ENCODE measurements at regions not wholly inside any gene's neighbourhood (a gene's known extent, or its start where the extent isn't known, plus 50 kb on each side); places are given as distances from the start of the nearest gene placed in this dataset.
"Not testable (repeated sequence)": the region's sequence is repeated elsewhere in the genome, so short reads cannot be mapped to it uniquely, and the experiment has no call there.

DNA sequence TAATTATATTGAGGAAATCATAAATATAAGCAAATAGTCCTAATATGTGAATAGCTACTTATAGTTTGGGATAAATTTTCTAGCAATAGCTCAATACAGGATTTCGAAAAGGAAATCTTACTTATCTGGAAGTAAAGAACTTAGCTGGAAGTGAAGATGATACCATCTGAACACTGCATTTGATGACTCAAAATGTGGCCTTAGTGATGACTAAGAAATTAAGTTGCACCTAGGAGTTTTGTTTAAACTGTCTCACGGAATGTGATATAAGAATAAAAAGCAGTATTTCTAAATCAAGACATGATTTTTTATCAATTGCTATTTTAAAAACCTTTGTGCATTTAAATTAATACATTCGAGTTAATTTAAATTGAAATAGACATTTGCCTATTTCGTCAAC lies 91.2 kb downstream of the EOMES start:
- no peak for DNase-seq (ENCODE audit: low read depth in 2 of 2)

DNA sequence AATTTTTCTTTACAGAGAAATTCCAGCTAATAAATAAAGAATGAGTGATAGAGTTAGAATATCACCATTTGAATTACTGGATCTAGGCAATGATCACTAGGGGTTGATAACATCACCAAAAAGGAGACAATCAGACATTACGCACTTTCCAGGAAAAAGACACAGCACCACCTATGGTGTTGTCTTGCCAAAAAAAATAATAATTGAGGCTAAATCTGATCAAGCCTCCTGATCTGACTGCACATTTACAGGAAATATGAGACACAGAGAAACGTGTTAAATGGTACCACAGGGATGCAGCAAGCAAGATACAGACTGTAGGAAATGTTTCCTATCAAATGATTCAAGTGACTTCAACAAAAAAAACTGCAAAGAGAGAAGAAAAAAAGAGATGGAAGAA lies 92.8 kb downstream of the EOMES start:
- no peak for DNase-seq (ENCODE audit: low read depth in 2 of 2)

DNA sequence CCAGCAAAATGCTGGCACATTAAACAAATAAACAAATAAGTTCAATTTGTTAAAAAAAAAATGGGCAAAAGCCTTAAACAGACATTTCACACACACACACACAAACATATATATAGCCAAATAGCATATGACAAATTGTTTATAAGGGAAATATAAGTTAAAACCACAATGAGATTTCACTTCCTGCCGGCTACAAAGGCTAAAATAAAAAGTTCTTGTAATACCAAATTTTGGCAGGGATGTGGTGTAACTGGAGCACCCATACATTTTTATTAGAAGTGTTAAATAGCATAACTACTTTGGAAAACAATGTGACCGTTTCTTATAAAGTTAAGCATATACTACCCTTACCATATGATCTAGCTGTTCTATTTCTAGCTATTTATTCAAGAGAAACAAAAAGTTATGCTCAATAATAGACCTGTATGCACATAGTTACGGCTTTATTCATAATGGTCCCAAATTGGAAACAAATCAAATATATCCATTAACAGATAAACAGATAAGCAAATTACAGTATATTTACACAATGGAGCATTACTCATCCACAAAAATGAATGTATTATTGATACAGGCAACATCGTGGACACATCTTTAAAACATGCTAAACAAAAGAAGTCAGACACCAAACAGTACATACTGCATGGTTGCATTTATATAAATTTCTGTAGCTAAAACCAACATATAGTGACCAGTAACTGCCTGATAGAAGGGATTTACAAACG lies 93.9 kb downstream of the EOMES start:
- DNase-seq (ENCODE audit: low read depth in 2 of 2): no peak

DNA sequence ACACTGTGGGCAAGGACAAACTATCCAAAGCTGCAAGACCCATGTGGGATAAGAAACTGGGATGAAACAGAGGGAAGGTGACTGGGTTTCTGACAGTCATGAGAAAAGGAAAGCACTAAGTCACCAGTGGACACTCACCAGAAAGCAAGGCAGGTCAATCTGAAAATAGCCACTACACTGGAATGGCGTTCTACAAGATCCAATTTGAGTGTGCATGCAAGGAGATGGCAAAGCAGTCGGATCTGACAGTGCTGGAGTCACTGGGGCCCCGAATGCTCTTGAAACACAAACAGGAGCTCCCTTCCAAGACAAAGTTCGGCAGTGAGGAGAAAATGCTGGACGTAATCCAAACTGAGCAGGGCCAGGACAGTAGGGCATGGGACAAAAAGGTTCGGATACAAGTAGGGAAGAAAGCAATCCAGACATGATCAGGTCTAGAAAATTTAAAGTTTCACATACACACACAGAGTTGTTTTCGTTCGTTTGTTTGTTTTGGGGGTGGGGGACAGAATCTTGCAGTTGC lies 95.5 kb downstream of the EOMES start:
- DNase-seq (ENCODE audit: low read depth in 2 of 2): no peak

DNA sequence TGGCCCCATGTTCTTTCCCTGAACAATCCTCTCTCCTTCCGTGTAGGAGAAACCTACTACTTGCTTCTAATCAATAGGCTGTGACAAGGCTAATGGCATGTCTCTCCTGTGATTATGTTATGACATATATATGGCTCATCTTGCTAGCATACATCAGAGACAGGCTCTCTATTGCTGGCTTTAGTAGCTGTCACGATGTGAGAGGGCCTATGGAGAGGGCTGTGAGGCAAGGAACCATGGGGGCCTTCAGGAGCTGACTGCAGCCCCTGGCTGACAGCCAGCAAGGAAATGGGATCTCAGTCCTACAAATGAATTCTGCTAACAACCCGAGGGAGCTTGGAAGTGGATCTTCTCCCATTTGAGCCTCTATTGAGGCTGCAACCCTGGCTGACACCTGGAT lies 96.3 kb downstream of the EOMES start:
- DNase-seq (ENCODE audit: low read depth in 2 of 2): no peak

DNA sequence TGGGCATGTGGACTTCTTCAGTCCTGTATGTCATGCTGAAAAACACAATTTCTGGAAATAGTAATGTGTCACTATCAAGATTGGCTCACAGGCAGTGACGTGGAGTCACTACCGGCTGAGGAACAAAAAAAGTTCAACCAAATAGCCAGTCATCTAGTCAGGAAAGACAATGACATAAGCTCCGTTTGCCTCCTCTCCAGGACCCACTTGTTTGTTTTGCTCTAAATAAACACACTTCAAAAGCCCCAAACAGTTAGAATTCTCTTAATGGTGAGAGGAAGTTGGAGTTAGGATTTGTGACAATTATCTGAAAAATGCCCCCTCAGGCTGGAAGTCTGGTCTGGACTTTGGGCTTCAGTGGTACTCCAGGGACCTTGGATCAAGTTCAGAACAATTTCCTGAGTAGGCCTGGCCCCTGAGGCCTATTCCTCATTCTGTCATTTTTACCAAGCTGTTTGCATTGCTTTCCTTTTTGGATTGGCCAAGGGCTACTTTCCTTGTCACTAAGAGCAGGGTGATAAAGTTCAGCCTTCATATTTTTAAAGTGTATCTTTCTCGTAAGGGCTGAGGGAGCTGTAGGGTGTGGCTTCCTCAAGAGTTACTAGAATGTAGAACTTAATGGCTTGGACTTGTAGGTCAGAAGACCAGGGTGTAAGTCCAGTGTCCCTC lies 98.9 kb downstream of the EOMES start:
- DNase-seq (ENCODE audit: low read depth in 2 of 2): no peak

DNA sequence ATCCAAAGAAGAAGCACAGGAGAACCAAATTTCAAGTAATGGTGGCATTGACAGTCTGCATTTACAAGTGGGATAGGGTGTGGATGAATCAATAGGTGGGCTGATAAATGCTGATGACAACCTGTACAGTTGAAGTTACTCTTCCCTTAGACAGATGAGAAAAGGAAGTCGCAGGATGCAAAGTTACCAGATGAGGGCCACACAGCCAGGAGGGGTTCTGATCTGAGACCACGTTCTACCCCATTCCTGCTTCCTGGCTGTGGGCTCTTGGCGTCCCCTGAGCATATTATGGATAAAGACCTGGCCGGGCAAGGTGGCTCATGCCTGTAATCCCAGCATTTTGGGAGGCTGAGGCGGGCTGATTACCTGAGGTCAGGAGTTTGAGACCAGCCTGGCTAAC lies 104.6 kb downstream of the EOMES start:
- no peak for DNase-seq (ENCODE audit: low read depth in 2 of 2)

DNA sequence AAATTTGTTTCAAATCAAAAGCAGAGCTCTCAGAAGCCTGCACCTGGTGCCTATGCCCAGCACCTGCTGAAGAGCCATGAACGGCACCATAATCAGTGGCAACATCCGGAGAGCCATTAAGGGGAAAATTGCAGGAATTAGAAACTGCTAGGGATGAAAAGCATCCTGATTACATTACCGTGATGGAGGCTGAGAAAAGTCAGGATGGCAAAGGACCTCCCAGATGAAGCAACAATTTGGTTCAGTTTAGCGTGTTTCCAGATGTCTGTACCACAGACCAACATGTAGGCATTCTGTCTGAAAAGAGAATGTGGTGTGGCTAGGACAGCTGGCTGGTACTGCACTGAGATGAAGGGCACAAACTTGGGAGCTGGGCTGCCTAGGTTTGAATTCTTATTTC lies 106.1 kb downstream of the EOMES start:
- DNase-seq (ENCODE audit: low read depth in 2 of 2): no peak

DNA sequence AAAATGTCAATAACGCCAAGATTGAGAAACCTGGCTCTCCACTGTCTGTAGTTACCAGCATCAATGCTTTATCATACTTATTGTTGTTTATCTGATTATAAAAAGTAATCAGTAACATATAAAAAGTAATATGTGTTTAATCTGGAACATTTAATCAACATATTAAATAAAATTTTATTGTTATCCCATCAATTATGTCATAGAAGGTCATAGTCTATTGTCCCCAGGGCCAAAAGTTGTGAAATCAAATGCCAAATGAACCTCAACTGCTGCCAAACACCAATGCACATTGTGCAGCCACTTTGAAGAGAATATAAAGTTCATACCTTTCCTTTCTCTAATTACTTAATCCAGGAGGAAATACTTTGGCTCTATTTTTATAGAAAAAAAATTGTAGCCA lies 106.6 kb downstream of the EOMES start:
- no peak for DNase-seq (ENCODE audit: low read depth in 2 of 2)

DNA sequence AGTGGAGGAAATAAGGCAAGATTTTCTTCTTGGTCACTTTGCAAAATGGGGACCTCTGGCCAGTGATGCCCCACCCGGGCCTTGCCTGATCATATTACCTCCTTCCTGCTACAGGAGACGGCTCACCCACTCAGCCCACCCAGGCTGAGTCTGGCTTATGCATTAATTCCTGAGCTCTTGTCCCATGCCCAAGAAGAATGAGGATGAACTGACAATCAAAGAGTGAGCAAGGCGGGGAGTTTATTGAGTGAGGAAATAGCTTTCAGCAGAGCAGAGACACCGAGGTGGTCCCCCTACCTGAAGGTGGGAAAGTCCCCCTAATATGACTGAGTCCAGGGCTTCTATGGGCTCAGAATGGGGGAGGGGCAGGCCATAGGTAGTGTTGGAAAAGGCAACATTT lies 107.5 kb downstream of the EOMES start:
- DNase-seq (ENCODE audit: low read depth in 2 of 2): no peak

DNA sequence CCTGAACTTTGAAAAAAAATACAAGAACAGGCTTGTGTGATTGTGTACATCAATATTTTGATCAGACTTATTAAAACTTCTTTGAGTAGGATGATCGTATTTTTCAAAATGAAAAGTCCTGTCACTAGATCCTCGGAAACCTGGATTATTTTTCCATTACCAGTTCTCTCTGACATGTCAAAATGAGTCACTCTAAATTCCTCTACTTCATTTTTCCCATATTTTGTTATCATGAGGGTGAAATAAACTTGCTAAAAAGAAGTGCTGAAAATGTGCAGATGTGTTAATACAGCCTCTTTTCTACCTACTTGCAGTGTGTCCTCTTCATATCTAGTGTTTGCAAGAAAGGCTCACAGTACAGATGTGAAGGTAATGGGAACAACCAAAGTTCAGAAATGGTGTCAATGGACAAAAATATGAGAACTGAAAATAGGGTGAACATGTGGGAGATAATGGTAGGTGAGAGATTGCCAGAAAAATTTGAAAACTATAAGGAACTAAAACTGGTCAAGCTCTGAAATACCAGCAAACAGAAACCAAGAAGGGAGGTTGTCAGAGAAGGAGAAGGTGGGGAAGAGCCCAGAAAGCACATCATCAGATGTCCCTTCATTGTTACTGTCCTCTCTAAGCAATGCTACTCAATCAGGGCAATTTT lies 108.2 kb downstream of the EOMES start:
- DNase-seq (ENCODE audit: low read depth in 2 of 2): no peak

DNA sequence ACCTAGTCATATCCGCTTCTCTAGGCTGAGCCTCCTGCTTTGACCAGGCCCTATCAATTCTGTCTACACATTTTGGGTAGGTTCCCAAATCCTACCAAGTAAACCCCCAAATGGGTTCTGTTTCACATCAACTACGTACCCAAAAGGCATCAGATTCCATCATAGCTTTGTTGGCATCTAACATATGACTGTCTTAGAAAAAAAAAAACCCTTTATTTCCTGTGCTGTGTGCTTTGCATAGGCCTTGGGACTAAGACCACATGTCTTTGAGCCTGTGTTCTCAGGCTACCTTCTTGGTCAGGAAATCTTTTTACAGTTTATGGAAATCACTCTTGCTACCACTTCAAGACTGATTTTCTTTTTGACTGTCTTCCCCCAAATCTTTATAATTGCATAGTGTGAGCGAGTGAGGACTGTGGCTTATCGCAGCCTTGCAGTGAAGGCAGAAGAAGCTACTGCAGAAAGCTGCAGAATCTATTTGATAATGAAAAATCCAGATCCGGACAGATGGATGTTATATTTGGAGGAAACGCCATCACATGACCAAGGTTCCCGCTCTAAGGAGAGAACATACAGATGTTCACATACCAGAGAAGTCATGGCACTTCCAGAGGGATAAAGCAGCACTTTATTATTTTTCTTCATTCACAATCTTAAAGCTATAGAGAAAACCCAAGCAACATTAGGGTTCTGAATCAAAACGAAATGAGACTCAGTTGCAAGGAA lies 111.2 kb downstream of the EOMES start:
- no peak for DNase-seq (ENCODE audit: low read depth in 2 of 2)

DNA sequence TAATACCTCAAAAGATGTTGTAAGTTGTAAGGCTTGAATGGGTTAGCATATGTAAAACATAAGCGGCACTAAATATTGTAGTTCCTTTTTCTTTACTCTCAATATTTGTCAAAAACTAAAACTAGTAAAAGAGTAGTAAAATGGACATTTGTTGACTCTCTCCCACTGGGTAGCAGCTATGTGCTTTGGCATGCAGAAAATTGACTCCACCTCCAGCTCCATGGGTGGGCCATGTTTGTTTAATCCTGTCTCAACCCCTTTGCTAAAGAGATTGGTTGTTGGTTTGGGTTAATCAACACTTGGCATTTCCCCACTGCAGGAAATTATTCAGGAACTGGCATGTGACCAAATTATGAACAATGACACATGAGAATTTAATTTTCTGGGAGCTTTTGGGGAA lies 114.8 kb downstream of the EOMES start:
- DNase-seq (ENCODE audit: low read depth in 2 of 2): no peak

DNA sequence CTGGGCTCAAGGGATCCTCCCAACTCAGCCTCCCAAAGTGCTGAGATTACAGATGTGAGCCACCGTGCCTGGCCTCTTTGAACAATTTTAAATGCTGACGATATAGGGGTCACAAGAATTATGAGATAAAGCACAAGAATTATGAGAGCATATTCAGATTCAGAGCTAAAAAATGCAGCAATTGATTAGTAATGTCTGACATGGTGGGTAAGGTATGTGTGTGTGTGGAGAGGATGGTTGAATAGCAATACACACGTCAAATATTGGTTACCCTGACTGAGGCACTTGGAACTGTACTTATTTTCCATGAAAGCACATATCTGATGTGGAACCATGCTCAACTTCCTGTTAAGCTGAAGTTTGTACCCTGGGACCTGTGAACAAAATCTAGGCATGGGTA lies 115.6 kb downstream of the EOMES start:
- no peak for DNase-seq (ENCODE audit: low read depth in 2 of 2)

DNA sequence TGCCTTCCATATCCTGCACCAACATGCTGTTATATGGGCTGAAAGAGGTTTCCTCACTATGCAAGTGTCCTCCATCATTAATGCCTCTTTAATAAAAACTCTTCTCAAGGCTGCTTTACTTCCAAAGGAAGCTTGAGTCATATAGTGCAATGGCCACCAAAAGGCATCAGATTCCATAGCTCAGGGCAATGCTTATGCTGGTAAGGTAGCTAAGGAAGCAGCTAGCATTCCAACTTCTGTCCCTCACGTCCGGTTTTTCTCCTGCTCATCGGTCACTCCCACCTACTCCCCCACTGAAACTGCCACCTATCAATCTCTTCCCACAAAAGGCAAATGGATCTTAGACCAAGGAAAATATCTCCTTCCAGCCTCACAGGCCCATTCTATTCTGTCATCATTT lies 117.1 kb upstream of the SLC4A7 start:
- DNase-seq (ENCODE audit: low read depth in 2 of 2): not testable (repeated sequence)

DNA sequence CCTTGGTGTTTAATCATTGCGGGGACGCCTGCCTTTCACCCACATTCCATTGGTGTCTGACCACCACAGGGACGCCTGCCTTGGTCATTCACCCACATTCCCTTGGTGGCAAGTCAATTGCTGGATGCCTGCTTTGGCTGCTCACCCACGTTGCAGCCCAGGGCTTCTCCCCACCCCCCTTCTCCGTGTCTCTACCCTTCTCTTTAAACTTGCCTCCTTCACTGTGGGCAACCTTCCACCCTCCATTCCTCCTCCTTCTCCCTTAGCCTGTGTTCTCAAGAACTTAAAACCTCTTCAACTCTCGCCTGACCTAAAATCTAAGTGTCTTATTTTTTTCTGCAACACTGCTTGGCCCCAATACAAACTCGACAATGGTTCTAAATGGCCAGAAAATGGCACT lies 115.6 kb upstream of the SLC4A7 start:
- not testable (repeated sequence) for DNase-seq (ENCODE audit: low read depth in 2 of 2)

DNA sequence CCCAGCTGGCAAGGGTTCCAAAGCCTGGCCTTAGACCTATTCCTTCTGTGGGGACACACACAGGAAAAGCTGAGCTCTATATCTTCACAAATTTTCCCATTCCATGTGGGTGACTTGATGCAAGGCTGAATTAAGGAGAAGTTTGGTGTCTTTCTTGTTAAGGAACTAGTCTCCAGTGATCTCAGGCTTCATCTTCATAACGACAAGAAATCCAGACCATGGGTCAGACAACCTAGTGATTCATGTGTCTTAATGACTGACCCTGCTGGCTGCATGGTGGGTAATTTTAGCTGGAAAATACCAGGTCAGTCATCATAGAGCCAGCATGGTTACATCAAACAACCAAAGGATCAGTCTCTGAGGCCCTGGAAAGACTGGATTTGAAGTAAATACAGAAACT lies 112.7 kb upstream of the SLC4A7 start:
- no peak for DNase-seq (ENCODE audit: low read depth in 2 of 2)

DNA sequence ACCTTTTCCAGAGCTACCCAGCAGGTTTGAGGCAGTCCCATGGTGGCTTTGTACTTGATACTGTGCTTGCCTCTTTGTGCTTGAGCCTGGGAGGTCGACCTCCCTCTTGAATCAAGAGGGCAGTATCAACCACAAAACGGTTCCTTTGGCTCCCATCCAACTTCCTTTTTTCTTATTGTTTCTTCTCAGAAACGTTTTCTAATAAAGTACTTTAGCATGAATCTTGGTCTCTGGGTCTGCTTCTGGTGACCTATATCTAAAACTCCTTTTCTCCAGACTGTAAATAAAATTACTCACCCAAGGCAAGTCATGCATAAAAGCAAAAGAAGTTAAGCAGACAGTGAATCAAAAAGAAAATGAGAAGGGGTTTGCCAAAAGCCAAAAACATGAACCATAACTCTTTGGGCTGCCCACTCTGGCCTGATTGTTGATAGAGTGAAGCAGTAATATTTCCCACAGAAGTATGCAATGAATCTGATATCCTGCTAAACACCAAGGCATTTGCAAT lies 112.2 kb upstream of the SLC4A7 start:
- no peak for DNase-seq (ENCODE audit: low read depth in 2 of 2)

DNA sequence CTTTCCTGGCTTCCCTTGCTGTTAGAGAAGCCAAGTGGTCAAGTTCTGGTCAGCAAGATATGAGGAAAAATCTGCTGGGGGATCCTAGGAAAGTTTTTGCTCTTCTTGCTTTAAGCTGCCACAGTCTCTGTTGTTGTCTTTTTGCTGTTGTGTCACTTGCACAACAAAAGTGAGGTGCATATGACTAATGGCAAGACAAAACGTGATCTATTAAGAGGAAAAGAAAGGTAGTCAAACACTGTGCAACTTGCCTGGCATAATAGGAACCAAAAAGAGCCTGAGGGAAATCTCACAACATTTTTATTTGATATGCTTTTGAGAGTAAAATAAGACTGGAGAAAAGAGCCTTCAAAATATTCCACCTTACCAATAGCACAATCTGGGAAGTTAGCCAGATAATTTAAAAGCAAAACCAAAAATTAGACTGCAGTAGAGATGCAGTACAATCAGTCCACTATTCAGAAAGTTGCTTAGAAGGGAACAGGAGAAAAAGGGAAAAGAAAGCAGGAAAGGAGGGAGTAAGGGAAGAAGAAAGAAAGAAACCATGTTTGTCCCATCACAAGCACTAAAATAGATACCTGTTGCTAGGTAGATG lies 110.0 kb upstream of the SLC4A7 start:
- no peak for DNase-seq (ENCODE audit: low read depth in 2 of 2)

DNA sequence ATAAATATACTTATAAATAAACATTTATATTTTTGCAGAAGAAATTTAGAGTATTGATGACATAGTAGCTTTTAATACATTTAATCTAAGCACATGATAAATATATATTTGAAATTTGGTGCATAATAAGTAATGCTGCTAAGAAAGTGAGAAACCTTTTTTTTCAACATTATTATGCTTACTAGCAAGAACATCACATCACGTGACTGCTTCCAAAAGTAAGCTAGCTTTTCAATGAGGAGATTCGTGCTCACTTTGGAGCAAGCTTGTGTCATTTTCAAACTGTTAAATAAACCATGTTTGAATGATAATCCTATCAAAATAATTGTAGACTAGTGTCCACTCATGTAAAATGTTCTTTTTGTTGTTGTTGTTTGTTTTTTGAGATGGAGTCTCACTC lies 109.0 kb upstream of the SLC4A7 start:
- no peak for DNase-seq (ENCODE audit: low read depth in 2 of 2)

DNA sequence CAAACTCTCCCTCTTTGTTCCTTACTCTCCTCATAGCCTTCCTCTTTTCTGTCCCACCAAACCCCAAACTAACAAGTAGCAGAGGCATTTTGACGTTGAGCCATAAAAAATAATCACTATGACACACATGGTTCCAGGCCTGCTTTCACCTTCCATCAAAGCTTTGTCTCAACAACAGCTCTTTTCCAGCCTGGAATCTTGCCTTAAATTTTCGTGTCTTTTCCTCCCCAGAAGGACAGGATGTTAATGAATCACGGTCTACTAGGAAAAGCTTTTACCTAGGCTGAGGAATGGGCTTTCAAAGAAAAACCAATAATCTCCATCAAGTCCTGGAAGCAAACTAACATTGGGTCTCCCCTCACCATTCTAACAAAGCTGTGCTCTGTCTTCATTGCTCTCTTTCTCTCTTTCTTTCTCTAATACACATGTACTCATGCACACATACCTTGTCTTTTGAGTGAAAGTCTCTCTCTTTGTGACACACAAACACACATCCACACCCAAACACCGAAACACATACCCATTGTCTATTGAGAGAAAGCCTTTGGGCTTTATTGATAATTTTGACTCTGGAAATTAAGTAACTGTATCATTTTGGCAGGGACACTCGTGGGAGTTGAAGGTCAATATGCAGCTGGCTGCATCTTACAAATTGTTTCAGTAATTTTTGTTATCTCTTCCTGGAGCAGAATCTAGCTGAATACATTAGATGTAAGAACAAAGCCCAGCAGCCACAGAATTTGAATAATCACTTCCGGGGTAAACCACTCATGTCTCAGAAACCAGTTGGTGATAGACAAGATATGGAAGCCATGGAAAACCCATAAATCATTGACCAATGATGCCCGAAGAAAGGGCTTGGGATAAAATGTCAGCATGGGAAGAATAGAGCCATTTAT lies 107.4 kb upstream of the SLC4A7 start:
- no peak for DNase-seq (ENCODE audit: low read depth in 2 of 2)

Measured in stimulated activated CD8-positive, alpha-beta memory T cell treated with anti-CD3 and anti-CD28 coated beads, Interleukin-15, amount 100 ng/mL, for 48 hours (primary cell).